ENCODE measurements at regions not wholly inside any gene's neighbourhood (a gene's known extent, or its start where the extent isn't known, plus 50 kb on each side); places are given as distances from the start of the nearest gene placed in this dataset.

GRCh38 chr5:72658761-72659540, 151.7 kb upstream of the ZNF366 start:
- Histone ChIP-seq H3K4me3 (no peak overlapping the region), H3K36me3 (no peaks in the 10 kb centered on the region), H3K4me1 (no peaks in the 10 kb centered on the region), H3K27ac (replicated peaks) (no peak overlapping the region), H3K9me3 (replicated peaks) (no peaks in the 10 kb centered on the region), H3K27me3 (ENCODE audit: low read depth) (peaks cover 13% of the 10 kb centered on the region)
- DNase-seq, result no peak
- intact Hi-C loops (cut with micrococcal nuclease), result no loop called here
- no peak for TF ChIP-seq CTCF (IDR thresholded peaks at IDR 0.05; ENCODE audit: borderline replicate concordance)

- H3K4me3 ChIP-seq, result no peak overlapping the region
- intact Hi-C loops (cut with micrococcal nuclease), result no loop called here
- peaks cover 5% of the 10 kb centered on the region for H3K27me3 ChIP-seq (ENCODE audit: low read depth)
- no peaks in the 10 kb centered on the region for H3K36me3 ChIP-seq
- H3K4me1 ChIP-seq, result no peaks in the 10 kb centered on the region
- no peaks in the 10 kb centered on the region for H3K9me3 ChIP-seq (replicated peaks)
- no peak overlapping the region for H3K27ac ChIP-seq (replicated peaks)
- DNase-seq, result no peak
- no peak for TF ChIP-seq CTCF (IDR thresholded peaks at IDR 0.05; ENCODE audit: borderline replicate concordance)
These were observed 151.0 kb upstream of the ZNF366 start for GRCh38 chr5:72658161-72658560.

- intact Hi-C loops (cut with micrococcal nuclease), result no loop called here
- DNase-seq, result no peak
- no peaks in the 10 kb centered on the region for H3K9me3 ChIP-seq (replicated peaks)
- TF ChIP-seq CTCF (IDR thresholded peaks at IDR 0.05; ENCODE audit: borderline replicate concordance), result no peak
- H3K4me1 ChIP-seq, result no peaks in the 10 kb centered on the region
- peaks cover 9% of the 10 kb centered on the region for H3K27me3 ChIP-seq (ENCODE audit: low read depth)
- no peak overlapping the region for H3K27ac ChIP-seq (replicated peaks)
- no peak overlapping the region for H3K4me3 ChIP-seq
- H3K36me3 ChIP-seq, result no peaks in the 10 kb centered on the region
These were observed 149.7 kb upstream of the ZNF366 start for GRCh38 chr5:72656756-72657513.

- DNase-seq, result no peak
- Histone ChIP-seq H3K27me3 (ENCODE audit: low read depth) (peaks cover 13% of the 10 kb centered on the region), H3K4me3 (no peak overlapping the region), H3K36me3 (no peaks in the 10 kb centered on the region), H3K27ac (replicated peaks) (no peak overlapping the region), H3K9me3 (replicated peaks) (no peaks in the 10 kb centered on the region), H3K4me1 (no peaks in the 10 kb centered on the region)
- no peak for TF ChIP-seq CTCF (IDR thresholded peaks at IDR 0.05; ENCODE audit: borderline replicate concordance)
- intact Hi-C loops (cut with micrococcal nuclease), result no loop called here
These were observed 149.1 kb upstream of the ZNF366 start for GRCh38 chr5:72656331-72656730.

- intact Hi-C loops (cut with micrococcal nuclease), result no loop called here
- H3K27ac ChIP-seq (replicated peaks), result no peak overlapping the region
- DNase-seq, result no peak
- no peaks in the 10 kb centered on the region for H3K36me3 ChIP-seq
- H3K4me1 ChIP-seq, result no peaks in the 10 kb centered on the region
- H3K27me3 ChIP-seq (ENCODE audit: low read depth), result peaks cover 13% of the 10 kb centered on the region
- no peaks in the 10 kb centered on the region for H3K9me3 ChIP-seq (replicated peaks)
- no peak overlapping the region for H3K4me3 ChIP-seq
- TF ChIP-seq CTCF (IDR thresholded peaks at IDR 0.05; ENCODE audit: borderline replicate concordance), result no peak
These were observed 147.0 kb upstream of the ZNF366 start for GRCh38 chr5:72654231-72654630.
